IMR-90 (cell line): ENCODE measurements at regions not wholly inside any gene's neighbourhood (a gene's known extent, or its start where the extent isn't known, plus 50 kb on each side); places are given as distances from the start of the nearest gene placed in this dataset.

ENCODE experiments used
- ATAC-seq: fragments of 200-7000 bp; cut with Tn5 transposase; 2 replicates; pipeline ENCODE4 v1.9.1; 2020; ENCODE audit warnings: low read depth, mild to moderate bottlenecking, moderate library complexity
- BruUV-seq: library from RNA; stranded (reverse); fragments of 400-500 nt; replicated peaks from 2 replicates; lab custom pipeline; 2021; lab: Mats Ljungman, UMichigan
- CTCF ChIA-PET: fragments of 300-600 bp; formaldehyde crosslinking; extraction: SDS; loops from one replicate; lab custom pipeline; 2021; ENCODE audit warnings: antibody characterized with exemption; lab: Yijun Ruan, JAX
- POLR2A ChIA-PET: fragments of 300-600 bp; sonication (Branson Sonifier 250); formaldehyde crosslinking; loops from one replicate; lab custom pipeline; 2022; ENCODE audit warnings: antibody characterized with exemption; ENCODE audit not compliant: unreplicated experiment; lab: Charles Lee
- DNase-seq: peaks from one replicate; pipeline ENCODE4 v3.0.0; 2013
- H2AFZ ChIP-seq: replicated peaks from 2 replicates; pipeline ENCODE3; 2013; ENCODE audit warnings: low read length, mild to moderate bottlenecking; ENCODE audit not compliant: poor library complexity
- H2AK5ac ChIP-seq: 2 replicates; pipeline ENCODE4 v1.6.1; 2013; ENCODE audit warnings: low read depth, low read length, inconsistent platforms
- H2AK9ac ChIP-seq: replicated peaks from 2 replicates; pipeline ENCODE3; 2013; ENCODE audit warnings: mild to moderate bottlenecking, low read depth, low read length, moderate library complexity; ENCODE audit not compliant: poor library complexity
- H2BK120ac ChIP-seq: 2 replicates; pipeline ENCODE4 v1.6.1; 2013; ENCODE audit warnings: low read depth, low read length, inconsistent platforms
- H2BK15ac ChIP-seq: 3 replicates; pipeline ENCODE4 v1.6.1; 2013; ENCODE audit warnings: low read depth, low read length, inconsistent platforms
- H2BK20ac ChIP-seq: 2 replicates; pipeline ENCODE4 v1.6.1; 2013; ENCODE audit warnings: low read depth, mild to moderate bottlenecking, inconsistent platforms, low read length, moderate library complexity
- H2BK5ac ChIP-seq: 2 replicates; pipeline ENCODE4 v1.6.1; 2013; ENCODE audit warnings: mild to moderate bottlenecking, low read depth, low read length, inconsistent platforms; ENCODE audit not compliant: poor library complexity, severe bottlenecking
- H3K14ac ChIP-seq: replicated peaks from 2 replicates; pipeline ENCODE4 v1.6.1; 2013; ENCODE audit warnings: low read depth, low read length, inconsistent platforms
- H3K18ac ChIP-seq: 2 replicates; pipeline ENCODE4 v1.6.1; 2013; ENCODE audit warnings: low read depth, low read length, control low read depth
- H3K23ac ChIP-seq: 2 replicates; pipeline ENCODE4 v1.6.1; 2013; ENCODE audit warnings: low read depth, low read length, inconsistent platforms
- H3K27ac ChIP-seq: 2 replicates; pipeline ENCODE4 v1.5.1; 2013; ENCODE audit warnings: mild to moderate bottlenecking, control low read depth, low read length; ENCODE audit not compliant: insufficient read depth
- H3K27me3 ChIP-seq: 2 replicates; pipeline ENCODE4 v1.6.1; 2013; ENCODE audit warnings: low read length; ENCODE audit not compliant: control insufficient read depth, insufficient read depth
- H3K36me3 ChIP-seq: 2 replicates; pipeline ENCODE4 v1.6.1; 2013; ENCODE audit warnings: low read length, mixed read lengths; ENCODE audit not compliant: control insufficient read depth, insufficient read depth
- H3K4ac ChIP-seq: 2 replicates; pipeline ENCODE4 v1.6.1; 2013; ENCODE audit warnings: low read depth, low read length, inconsistent platforms
- H3K4me1 ChIP-seq: 2 replicates; pipeline ENCODE4 v1.6.1; 2013; ENCODE audit warnings: low read length, mixed read lengths; ENCODE audit not compliant: control insufficient read depth, insufficient read depth
- H3K4me2 ChIP-seq: 2 replicates; pipeline ENCODE4 v1.6.1; 2013; ENCODE audit warnings: low read depth, mild to moderate bottlenecking, control low read depth, low read length, moderate library complexity
- H3K4me3 ChIP-seq: 2 replicates; pipeline ENCODE4 v1.5.1; 2013; ENCODE audit warnings: low read depth, mild to moderate bottlenecking, control low read depth, low read length, moderate library complexity; ENCODE audit not compliant: insufficient read depth
- H3K56ac ChIP-seq: 2 replicates; pipeline ENCODE4 v1.6.1; 2013; ENCODE audit warnings: low read length, inconsistent platforms; ENCODE audit not compliant: insufficient read depth; ENCODE audit errors: extremely low read depth
- H3K79me1 ChIP-seq, 2 experiments: 2 replicates each; pipeline ENCODE4 v1.6.1; 2013; ENCODE audit warnings: low read length in 2 of 2, inconsistent platforms in 1 of 2, low read depth in 1 of 2
- H3K9ac ChIP-seq: 2 replicates; pipeline ENCODE4 v1.6.1; 2013; ENCODE audit warnings: low read depth, low read length, control low read depth
- H3K9me1 ChIP-seq: 2 replicates; pipeline ENCODE4 v1.6.1; 2013; ENCODE audit warnings: low read length, inconsistent platforms; ENCODE audit not compliant: insufficient read depth
- H3K9me3 ChIP-seq: 2 replicates; pipeline ENCODE4 v1.6.1; 2013; ENCODE audit warnings: low read length; ENCODE audit not compliant: control insufficient read depth, insufficient read depth
- H4K20me1 ChIP-seq: 2 replicates; pipeline ENCODE4 v1.6.1; 2013; ENCODE audit warnings: low read length, inconsistent platforms; ENCODE audit not compliant: insufficient read depth
- H4K5ac ChIP-seq: 2 replicates; pipeline ENCODE4 v1.6.1; 2013; ENCODE audit warnings: mild to moderate bottlenecking, low read depth, low read length, control low read depth
- H4K8ac ChIP-seq, 2 experiments: 2 replicates each; pipeline ENCODE4 v1.6.1; 2013; ENCODE audit warnings: low read depth in 2 of 2, low read length in 2 of 2, control low read depth in 1 of 2, inconsistent platforms in 1 of 2
- H4K91ac ChIP-seq: 2 replicates; pipeline ENCODE4 v1.6.1; 2013; ENCODE audit warnings: low read depth, low read length, inconsistent platforms; ENCODE audit not compliant: insufficient read depth
- CEBPB ChIP-seq: IDR thresholded peaks from 2 replicates; pipeline ENCODE4 v1.6.1; 2012; ENCODE audit warnings: low read depth, low read length, improper control_type of control experiment
- CHD1 ChIP-seq: IDR thresholded peaks from 2 replicates; pipeline ENCODE4 v1.6.1; 2012; ENCODE audit warnings: low read depth, low read length, improper control_type of control experiment
- CTCF ChIP-seq: conservative IDR thresholded peaks from 2 replicates; pipeline ENCODE4 v1.5.1; 2012; ENCODE audit warnings: mild to moderate bottlenecking, low read depth, low read length, improper control_type of control experiment
- FOS ChIP-seq: fragments of 150-350 bp; IDR thresholded peaks from 2 replicates; pipeline ENCODE4 v1.6.1; 2016; ENCODE audit warnings: low read depth, low read length
- MAFK ChIP-seq: IDR thresholded peaks from 2 replicates; pipeline ENCODE4 v1.6.1; 2012; ENCODE audit warnings: low read depth, low read length, improper control_type of control experiment
- MAZ ChIP-seq: IDR thresholded peaks from 2 replicates; pipeline ENCODE4 v1.6.1; 2012; ENCODE audit warnings: low read depth, mild to moderate bottlenecking, low read length, improper control_type of control experiment, moderate library complexity, borderline replicate concordance
- MXI1 ChIP-seq: IDR thresholded peaks from 2 replicates; pipeline ENCODE4 v1.6.1; 2012; ENCODE audit warnings: low read depth, mild to moderate bottlenecking, low read length, moderate library complexity, borderline replicate concordance
- NFE2L2 ChIP-seq: fragments of 150-350 bp; IDR thresholded peaks from 2 replicates; pipeline ENCODE4 v1.6.1; 2016; ENCODE audit warnings: low read depth, mild to moderate bottlenecking, low read length
- POLR2A ChIP-seq: IDR thresholded peaks from 2 replicates; pipeline ENCODE4 v1.6.1; 2012; ENCODE audit warnings: mild to moderate bottlenecking, low read depth, low read length
- RAD21 ChIP-seq: IDR thresholded peaks from 2 replicates; pipeline ENCODE4 v1.6.1; 2012; ENCODE audit warnings: low read length, improper control_type of control experiment
- RCOR1 ChIP-seq: IDR thresholded peaks from 2 replicates; pipeline ENCODE4 v1.6.1; 2012; ENCODE audit warnings: mild to moderate bottlenecking, low read length, improper control_type of control experiment; ENCODE audit not compliant: insufficient replicate concordance
- RFX5 ChIP-seq: IDR thresholded peaks from 2 replicates; pipeline ENCODE4 v1.8.0; 2012; ENCODE audit warnings: low read depth, mild to moderate bottlenecking, low read length, moderate library complexity
- SMC3 ChIP-seq: fragments of 150-350 bp; IDR thresholded peaks from 2 replicates; pipeline ENCODE4 v1.6.1; 2016; ENCODE audit warnings: low read depth, mild to moderate bottlenecking, antibody characterized with exemption, low read length, moderate library complexity
- WGBS, 2 experiments: methylation state at CpG; one replicate each; pipeline versions ENCODE4 v1.1.5 to v1.1.7; 2013; ENCODE audit warnings: missing lambda C conversion rate in 2 of 2; ENCODE audit not compliant: insufficient read length in 1 of 2; ENCODE audit errors: extremely low coverage in 2 of 2; 5-methylcytosine and 5-hydroxymethylcytosine counted together
- dilution Hi-C: fragments of 300-500 bp; cut with HindIII; formaldehyde crosslinking; loops from one replicate; pipeline ENCODE4 v1.14.3; 2018; ENCODE audit warnings: low sequenced_read_pairs; ENCODE audit not compliant: unreplicated experiment
- in situ Hi-C: fragments of 300-500 bp; cut with MboI; formaldehyde crosslinking; loops from 3 replicates; pipeline ENCODE4 v1.14.3; 2019; ENCODE audit warnings: low sequenced_read_pairs, inconsistent platforms, mixed read lengths
- intact Hi-C: fragments of 100-400 bp; cut with micrococcal nuclease; formaldehyde crosslinking; loops from 2 replicates; pipeline ENCODE4 v1.10.0; 2022
- TF ChIP-seq, protein P1 (sequence below): fragments of 150-350 bp; IDR thresholded peaks from 2 replicates; pipeline ENCODE4 v1.6.1; 2016; ENCODE audit warnings: low read depth, mild to moderate bottlenecking, low read length, moderate library complexity, borderline replicate concordance

DNA sequence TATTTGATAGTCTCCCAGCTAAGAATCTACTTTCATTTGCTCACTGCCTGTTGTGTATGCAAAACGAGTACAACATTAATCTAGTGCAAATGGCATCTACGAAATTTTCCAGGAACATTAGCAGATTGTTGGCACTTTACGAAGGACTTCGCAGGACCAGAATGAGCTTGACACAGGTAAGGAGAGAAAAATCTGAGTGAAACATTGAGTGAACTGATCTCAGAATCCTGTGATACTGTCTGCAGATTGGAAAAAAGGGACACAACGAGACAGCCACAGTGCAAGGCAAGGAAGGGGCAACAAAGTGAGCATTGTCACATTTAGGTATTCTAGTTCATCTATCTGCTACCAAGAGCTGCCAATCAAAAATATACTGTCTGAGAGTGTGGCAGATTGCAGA lies 350.5 kb downstream of the ZNF608 start:
- Histone ChIP-seq H3K56ac (no peak overlapping the region), H3K4me3 (no peak overlapping the region), H4K91ac (no peak overlapping the region), H3K79me1 (no peaks in the 10 kb centered on the region), H3K36me3 (no peaks in the 10 kb centered on the region), H3K18ac (no peak overlapping the region), H3K27ac (no peak overlapping the region), H3K4ac (no peak overlapping the region), H2BK20ac (no peak overlapping the region), H2AK5ac (no peak overlapping the region), H2BK120ac (no peak overlapping the region), H4K5ac (no peak overlapping the region), H2BK15ac (no peak overlapping the region), H3K23ac (no peak overlapping the region), H3K4me2 (no peak overlapping the region), H3K14ac (no peak overlapping the region), H4K8ac (no peak overlapping the region), H3K9me3 (no peaks in the 10 kb centered on the region), H4K20me1 (no peaks in the 10 kb centered on the region), H2AK9ac (no peak overlapping the region), H2AFZ (no peak overlapping the region), H3K27me3 (0 out of 2 replicates have a peak, but pooled peaks cover 2% of the 10 kb centered on the region), H3K9me1 (no peaks in the 10 kb centered on the region), H2BK5ac (no peak overlapping the region), H3K9ac (no peak overlapping the region), H3K4me1 (no peaks in the 10 kb centered on the region)
- CTCF ChIA-PET, result no interaction called here
- in situ Hi-C loops (no loop called here), intact Hi-C loops (no loop called here), dilution Hi-C loops (no loop called here)
- TF ChIP-seq RFX5 (no peak), POLR2A (no peak), FOS (no peak), MAFK (no peak), RAD21 (no peak), CTCF (no peak), SMC3 (no peak), MXI1 (no peak), CEBPB (no peak), MAZ (no peak), RCOR1 (no peak), NFE2L2 (no peak), CHD1 (no peak)
- TF ChIP-seq, protein P1, sequence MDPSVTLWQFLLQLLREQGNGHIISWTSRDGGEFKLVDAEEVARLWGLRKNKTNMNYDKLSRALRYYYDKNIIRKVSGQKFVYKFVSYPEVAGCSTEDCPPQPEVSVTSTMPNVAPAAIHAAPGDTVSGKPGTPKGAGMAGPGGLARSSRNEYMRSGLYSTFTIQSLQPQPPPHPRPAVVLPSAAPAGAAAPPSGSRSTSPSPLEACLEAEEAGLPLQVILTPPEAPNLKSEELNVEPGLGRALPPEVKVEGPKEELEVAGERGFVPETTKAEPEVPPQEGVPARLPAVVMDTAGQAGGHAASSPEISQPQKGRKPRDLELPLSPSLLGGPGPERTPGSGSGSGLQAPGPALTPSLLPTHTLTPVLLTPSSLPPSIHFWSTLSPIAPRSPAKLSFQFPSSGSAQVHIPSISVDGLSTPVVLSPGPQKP, result no peak
- ATAC-seq (no peak), DNase-seq (no peak)
- POLR2A ChIA-PET, result no interaction called here
- no TSS peak for BruUV-seq
- WGBS, 2 experiments, result 60% methylated on average over 4 of the region's 5 CpGs; no CpG with 5 or more reads in 1 of the 2 experiments
